OCI-LY7 (cell line): ENCODE measurements at regions not wholly inside any gene's neighbourhood (a gene's known extent, or its start where the extent isn't known, plus 50 kb on each side); places are given as distances from the start of the nearest gene placed in this dataset.

Experiments used
- BruUV-seq: library from RNA; stranded (reverse); fragments of 400-500 nt; replicated peaks from 2 replicates; lab custom pipeline; 2021; lab: Mats Ljungman, UMichigan
- CTCF ChIA-PET: fragments of 300-600 bp; sonication (Branson Sonifier 250); formaldehyde crosslinking; loops from one replicate; lab custom pipeline; 2022; ENCODE audit warnings: antibody characterized with exemption; ENCODE audit not compliant: unreplicated experiment; lab: Charles Lee
- POLR2A ChIA-PET: fragments of 300-600 bp; sonication (Branson Sonifier 250); formaldehyde crosslinking; loops from one replicate; lab custom pipeline; 2022; ENCODE audit warnings: antibody characterized with exemption; lab: Charles Lee
- DNase-seq: peaks from one replicate; pipeline ENCODE4 v3.0.0-alpha.2; 2015; ENCODE audit warnings: low spot score
- H2AFZ ChIP-seq: fragments of 200-600 bp; sonication (generic), shearing (Covaris generic); 2 replicates; pipeline ENCODE4 v1.6.1; 2014; ENCODE audit warnings: mild to moderate bottlenecking, antibody characterized with exemption, low read length, moderate library complexity
- H3K27ac ChIP-seq: fragments of 200-600 bp; sonication (generic); 2 replicates; pipeline ENCODE4 v1.5.1; 2014; ENCODE audit warnings: mixed run types, low read depth, mild to moderate bottlenecking, moderate library complexity, low read length, inconsistent platforms; ENCODE audit not compliant: poor library complexity, severe bottlenecking
- H3K36me3 ChIP-seq: fragments of 200-600 bp; sonication (generic); 2 replicates; pipeline ENCODE4 v1.6.1; 2014; ENCODE audit warnings: mild to moderate bottlenecking, antibody characterized with exemption, low read length, moderate library complexity, mixed read lengths; ENCODE audit not compliant: insufficient read depth
- H3K4me1 ChIP-seq: fragments of 200-600 bp; sonication (generic); 2 replicates; pipeline ENCODE4 v1.5.1; 2014; ENCODE audit warnings: mild to moderate bottlenecking, low read length; ENCODE audit not compliant: insufficient read depth, poor library complexity, severe bottlenecking
- H3K4me2 ChIP-seq: fragments of 200-600 bp; sonication (generic); 2 replicates; pipeline ENCODE4 v1.6.1; 2014; ENCODE audit warnings: mild to moderate bottlenecking, low read length
- H3K4me3 ChIP-seq: fragments of 200-600 bp; sonication (generic); 2 replicates; pipeline ENCODE4 v1.5.1; 2014; ENCODE audit warnings: mild to moderate bottlenecking, low read depth, low read length; ENCODE audit not compliant: poor library complexity, severe bottlenecking
- H3K79me2 ChIP-seq: fragments of 200-600 bp; sonication (generic); 2 replicates; pipeline ENCODE4 v1.6.1; 2016; ENCODE audit warnings: low read depth, mild to moderate bottlenecking, low read length, moderate library complexity, mixed read lengths; ENCODE audit not compliant: insufficient read depth
- H3K9me2 ChIP-seq: fragments of 200-600 bp; sonication (generic); 2 replicates; pipeline ENCODE4 v1.6.1; 2016; ENCODE audit warnings: mild to moderate bottlenecking, low read length, mixed read lengths; ENCODE audit not compliant: insufficient read depth
- H3K9me3 ChIP-seq: fragments of 200-600 bp; sonication (generic); 2 replicates; pipeline ENCODE4 v1.6.1; 2014; ENCODE audit warnings: mild to moderate bottlenecking, mixed run types, low read length, mixed read lengths
- H4K20me1 ChIP-seq: fragments of 200-600 bp; sonication (generic); 2 replicates; pipeline ENCODE4 v1.6.1; 2014; ENCODE audit warnings: mild to moderate bottlenecking, antibody characterized with exemption, low read length, moderate library complexity, mixed read lengths; ENCODE audit not compliant: insufficient read depth
- CTCF ChIP-seq: fragments of 200-600 bp; sonication (generic); conservative IDR thresholded peaks from 2 replicates; pipeline ENCODE4 v1.5.1; 2014; ENCODE audit warnings: mild to moderate bottlenecking, antibody characterized with exemption, low read length, moderate library complexity, mixed read lengths
- EZH2phosphoT487 ChIP-seq: fragments of 200-600 bp; sonication (generic); IDR thresholded peaks from 2 replicates; pipeline ENCODE4 v1.6.1; 2018; ENCODE audit warnings: low read depth, borderline replicate concordance, mild to moderate bottlenecking, mixed run types, antibody characterized with exemption, low read length, moderate library complexity, mixed read lengths
- intact Hi-C: fragments of 100-400 bp; cut with micrococcal nuclease; formaldehyde crosslinking; loops from one replicate; pipeline ENCODE4 v1.10.0; 2022; ENCODE audit not compliant: unreplicated experiment

GRCh38 chr4:81914623-81915022, 442.9 kb upstream of the RASGEF1B start:
- no peaks in the 10 kb centered on the region for H3K9me2 ChIP-seq
- no peak overlapping the region for H2AFZ ChIP-seq
- H4K20me1 ChIP-seq, result no peaks in the 10 kb centered on the region
- H3K79me2 ChIP-seq, result no peaks in the 10 kb centered on the region
- H3K9me3 ChIP-seq, result no peaks in the 10 kb centered on the region
- TF ChIP-seq EZH2phosphoT487 (no peak), CTCF (no peak)
- no TSS peak for BruUV-seq
- no peaks in the 10 kb centered on the region for H3K36me3 ChIP-seq
- H3K4me3 ChIP-seq, result no peak overlapping the region
- H3K4me2 ChIP-seq, result no peak overlapping the region
- POLR2A ChIA-PET, result interaction anchor here (0.7 to 0.8 kb wide), 2 partner anchors 8 to 121 kb away, joined by 3 read pairs; no protein-coding TSS in a partner anchor
- H3K4me1 ChIP-seq, result no peaks in the 10 kb centered on the region
- CTCF ChIA-PET, result no interaction called here
- intact Hi-C loops, result loop anchor here (5.0 to 10.0 kb wide), 2 partner anchors 100 to 507 kb away; no protein-coding TSS in a partner anchor
- no peak for DNase-seq
- no peak overlapping the region for H3K27ac ChIP-seq

GRCh38 chr4:81913427-81913879, 441.7 kb upstream of the RASGEF1B start:
- no peaks in the 10 kb centered on the region for H3K9me3 ChIP-seq
- H3K27ac ChIP-seq, result no peak overlapping the region
- no peaks in the 10 kb centered on the region for H3K4me1 ChIP-seq
- no peak overlapping the region for H3K4me3 ChIP-seq
- intact Hi-C loops, result loop anchor here (5.0 to 10.0 kb wide), 2 partner anchors 101 to 506 kb away; no protein-coding TSS in a partner anchor
- peak overlapping the region; percentile 33 for H3K4me2 ChIP-seq
- H4K20me1 ChIP-seq, result no peaks in the 10 kb centered on the region
- CTCF ChIA-PET, result interaction anchor here (0.8 to 1.0 kb wide), 2 partner anchors 19 to 442 kb away, joined by 3 read pairs; partner anchors contain the start of gene RASGEF1B
- BruUV-seq, result no TSS peak
- peak; percentile 83 for DNase-seq
- POLR2A ChIA-PET, result interaction anchor here (0.5 to 1.2 kb wide), 2 partner anchors 10 to 19 kb away, joined by 3 to 4 read pairs; no protein-coding TSS in a partner anchor
- no peaks in the 10 kb centered on the region for H3K36me3 ChIP-seq
- H3K79me2 ChIP-seq, result no peaks in the 10 kb centered on the region
- TF ChIP-seq CTCF (peak; percentile 93), EZH2phosphoT487 (no peak)
- peak overlapping the region; percentile 17; the same call in 1 of the 2 replicates for H2AFZ ChIP-seq
- no peaks in the 10 kb centered on the region for H3K9me2 ChIP-seq
